ENCODE measurements at regions not wholly inside any gene's neighbourhood (a gene's known extent, or its start where the extent isn't known, plus 50 kb on each side); places are given as distances from the start of the nearest gene placed in this dataset.
"Not testable (repeated sequence)": the region's sequence is repeated elsewhere in the genome, so short reads cannot be mapped to it uniquely, and the experiment has no call there.

DNA sequence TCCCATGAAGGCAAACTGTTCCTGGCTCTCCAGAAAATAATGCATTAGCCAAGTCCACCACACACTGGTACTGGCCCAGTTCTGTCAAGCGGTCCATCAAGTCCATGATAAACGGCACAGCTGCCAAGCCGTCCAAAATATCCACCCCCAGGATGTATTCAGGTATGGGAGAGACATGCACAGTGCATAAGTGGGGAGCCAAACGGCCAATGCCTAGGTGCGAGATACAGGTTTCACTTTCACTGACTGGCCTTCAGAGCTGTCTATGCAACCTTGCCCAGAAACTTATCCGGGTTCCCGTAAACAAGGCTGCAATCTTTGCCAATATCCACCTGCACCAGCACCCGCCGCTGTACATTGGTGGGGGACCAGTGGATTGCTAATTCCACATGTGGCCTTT lies 795.8 kb downstream of the EFNA5 start:
- no peak for DNase-seq

DNA sequence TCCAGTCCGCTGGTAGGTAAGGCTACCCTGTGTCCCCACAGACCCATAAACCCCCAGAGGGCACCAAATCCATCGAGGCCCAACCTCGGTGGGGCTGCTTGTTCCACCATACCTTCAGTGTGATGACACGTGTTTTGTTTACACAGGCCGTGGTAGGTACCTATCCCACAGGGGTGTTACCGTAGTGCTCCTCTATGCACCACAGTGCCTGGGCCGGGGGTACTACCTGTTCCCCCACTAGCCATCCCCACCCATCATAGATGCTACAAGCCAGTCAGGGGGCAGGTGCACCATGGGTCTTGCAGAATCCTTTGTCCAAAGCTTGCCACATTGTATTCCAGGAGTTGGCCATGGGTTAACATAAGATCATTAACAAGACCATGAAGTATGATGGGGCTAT lies 796.2 kb downstream of the EFNA5 start:
- DNase-seq: no peak

- no peak for DNase-seq
These were observed 797.2 kb downstream of the EFNA5 start for GRCh38 chr5:106873568-106873967.

- no peak for DNase-seq
These were observed 805.5 kb downstream of the EFNA5 start for GRCh38 chr5:106865279-106865678.

- no peak for DNase-seq
These were observed 808.1 kb downstream of the EFNA5 start for GRCh38 chr5:106862450-106863193.

DNA sequence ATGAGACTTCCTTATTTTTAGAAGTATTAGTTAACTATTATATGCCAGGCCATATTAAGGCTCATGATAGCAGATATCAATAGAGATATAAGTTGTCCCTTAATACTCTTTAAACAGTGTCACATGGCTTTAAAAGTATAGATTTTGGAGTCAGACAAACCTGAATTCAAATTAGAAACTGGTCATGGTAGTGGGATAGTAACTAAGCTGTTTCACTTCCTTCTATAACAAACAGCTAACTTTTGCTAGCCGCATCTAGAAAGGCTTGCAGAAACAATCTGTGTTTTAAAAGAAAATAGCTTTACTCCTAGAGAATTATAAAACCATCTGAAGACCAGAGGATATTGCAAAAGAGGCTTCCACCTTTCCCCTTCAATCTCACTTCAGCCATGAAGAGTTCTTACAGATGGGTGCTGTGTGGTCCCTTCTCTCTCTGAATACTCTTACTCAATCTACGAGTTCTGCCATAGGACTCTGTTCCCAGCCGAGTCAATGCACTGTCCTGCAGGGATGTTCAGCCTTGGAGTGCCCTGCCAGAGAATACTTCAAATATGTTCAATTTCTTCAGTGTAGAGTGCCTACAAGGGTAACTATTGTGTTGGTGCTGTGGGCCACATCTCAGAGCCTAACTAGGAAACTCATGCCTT lies 810.2 kb downstream of the EFNA5 start:
- DNase-seq: no peak

DNA sequence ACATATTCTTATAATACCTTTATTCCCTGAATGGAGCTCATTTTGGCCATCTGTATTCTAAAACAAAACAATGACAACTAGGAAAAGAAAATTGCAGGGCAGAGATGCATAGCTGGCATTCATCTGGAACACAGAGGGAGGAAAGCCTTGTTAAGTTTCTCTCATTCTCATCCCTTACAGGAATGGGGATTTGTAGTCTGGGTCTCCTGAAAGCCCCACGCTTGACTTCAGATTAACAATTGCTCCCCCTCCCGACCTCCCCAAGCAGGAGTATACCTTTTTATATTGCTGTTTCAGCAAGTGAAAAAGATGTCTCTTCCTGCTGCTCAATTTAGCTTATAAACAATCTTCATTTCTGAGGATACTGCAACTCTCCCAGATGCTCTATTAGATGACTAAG lies 812.1 kb downstream of the EFNA5 start:
- DNase-seq: no peak

DNA sequence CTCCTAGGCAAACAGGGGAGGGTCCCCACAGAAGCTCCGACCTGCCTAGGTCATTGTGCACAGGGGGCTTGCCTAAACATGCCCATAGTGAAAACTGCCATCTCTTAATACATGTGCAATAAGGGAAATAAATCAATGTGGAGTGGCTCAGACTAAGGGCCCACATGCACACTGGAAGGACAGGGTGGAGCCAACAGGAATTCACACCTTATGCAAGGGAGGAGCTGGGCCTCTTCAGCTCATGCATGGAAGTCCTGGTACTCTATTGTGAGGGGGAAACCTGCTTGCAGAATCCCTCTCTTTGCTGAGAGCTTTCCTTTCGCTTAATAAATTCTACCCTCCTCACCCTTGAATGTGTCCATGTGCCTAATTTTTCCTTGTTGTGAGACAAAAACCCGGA lies 815.8 kb downstream of the EFNA5 start:
- DNase-seq: no peak

DNA sequence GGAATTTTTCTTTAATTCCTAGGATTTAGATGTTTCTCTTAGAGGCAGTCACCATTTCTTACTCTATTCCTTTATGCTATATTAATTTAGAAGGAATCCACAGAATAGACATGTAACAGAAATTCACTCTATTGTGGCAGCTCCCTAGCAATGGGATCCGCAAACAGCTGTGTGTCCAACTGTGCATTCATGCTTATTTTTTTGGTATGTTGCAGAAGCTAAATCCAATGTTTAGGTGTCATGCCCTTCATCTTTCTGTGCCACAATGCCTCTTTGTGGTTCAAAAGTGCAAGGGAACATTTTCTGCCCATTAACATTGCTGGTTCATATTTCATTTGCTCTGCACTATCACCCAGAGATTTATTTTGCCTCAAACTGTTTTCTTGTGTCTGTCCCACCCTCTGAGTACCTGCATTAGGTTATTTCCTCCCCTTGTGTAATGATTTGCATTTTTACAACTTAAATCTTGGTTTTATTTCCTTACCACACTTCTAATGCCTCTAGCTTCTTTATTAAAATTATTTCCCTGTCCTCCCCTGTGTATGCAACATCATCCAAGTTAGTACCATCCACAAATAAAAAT lies 816.5 kb downstream of the EFNA5 start:
- DNase-seq: no peak

- no peak for DNase-seq
These were observed 817.5 kb downstream of the EFNA5 start for GRCh38 chr5:106853266-106853665.

GRCh38 chr5:106849266-106849665 lies 821.5 kb downstream of the EFNA5 start:
- no peak for DNase-seq

DNA sequence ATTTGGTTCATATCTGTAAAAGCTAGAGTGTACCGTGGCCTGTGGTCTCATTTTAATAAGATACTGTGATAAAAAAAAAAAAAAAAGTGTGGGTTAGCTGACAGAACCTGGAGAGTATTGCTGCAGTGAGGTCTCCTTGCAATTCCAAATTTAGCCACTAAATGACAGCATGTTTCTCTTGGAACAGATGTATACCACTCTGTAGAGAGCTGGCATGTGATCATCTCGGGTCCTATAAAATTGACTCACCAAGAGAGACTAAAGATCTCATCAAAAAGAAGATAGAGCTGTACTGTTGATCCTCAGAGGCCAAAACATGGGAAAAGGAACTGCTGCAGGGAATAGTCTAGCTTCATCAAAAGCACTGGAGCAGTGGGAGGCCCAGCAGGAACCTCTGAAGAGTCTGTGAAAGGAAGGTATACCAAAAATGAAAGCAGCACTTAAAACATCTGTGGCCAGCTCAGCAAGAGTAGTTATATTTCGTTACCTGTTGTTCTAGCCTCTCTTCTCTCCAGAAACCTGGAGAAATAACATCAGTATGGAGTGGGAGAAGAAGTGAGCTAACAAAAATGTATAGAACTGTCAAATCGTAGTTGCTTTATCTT lies 826.8 kb downstream of the EFNA5 start:
- DNase-seq: no peak

DNA sequence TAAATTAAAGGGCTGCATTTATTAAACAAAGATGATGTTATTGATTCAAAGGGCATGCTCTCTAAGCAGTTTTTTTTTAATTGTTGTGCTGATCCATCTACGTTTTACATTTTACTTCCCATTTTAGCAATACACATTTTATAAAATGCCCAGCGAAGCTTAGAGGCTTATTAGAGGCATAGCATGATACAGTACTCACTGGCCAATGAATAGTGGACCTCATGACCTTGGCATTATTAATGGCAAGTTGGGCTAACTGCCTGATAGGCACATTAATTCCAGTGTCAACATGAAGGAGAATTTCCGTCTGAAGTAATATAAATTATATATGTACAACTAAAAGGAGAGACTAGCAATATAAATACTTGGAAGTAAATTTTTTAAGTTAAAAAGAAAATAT lies 837.2 kb downstream of the EFNA5 start:
- DNase-seq: no peak

DNA sequence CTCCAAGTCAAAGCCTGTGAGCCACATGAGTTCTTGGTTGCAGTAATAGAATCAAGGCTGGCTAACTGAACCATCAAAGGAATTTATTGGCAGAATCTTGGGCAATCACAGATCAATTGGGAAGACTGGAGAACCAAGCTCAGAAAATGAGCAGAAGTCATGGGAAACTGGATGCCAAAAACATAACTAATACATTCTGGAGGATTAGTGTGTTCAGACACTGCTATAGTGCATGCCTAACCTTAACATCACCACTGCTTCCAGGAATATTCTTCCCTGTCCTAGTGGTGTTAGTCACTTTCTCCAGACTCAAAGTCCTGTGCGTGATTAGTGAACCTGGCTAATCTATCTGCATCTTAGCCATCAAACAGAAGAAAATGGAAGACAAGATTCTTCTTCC lies 843.7 kb downstream of the EFNA5 start:
- no peak for DNase-seq

GRCh38 chr5:106825374-106825773 lies 845.4 kb downstream of the EFNA5 start:
- DNase-seq: no peak

DNA sequence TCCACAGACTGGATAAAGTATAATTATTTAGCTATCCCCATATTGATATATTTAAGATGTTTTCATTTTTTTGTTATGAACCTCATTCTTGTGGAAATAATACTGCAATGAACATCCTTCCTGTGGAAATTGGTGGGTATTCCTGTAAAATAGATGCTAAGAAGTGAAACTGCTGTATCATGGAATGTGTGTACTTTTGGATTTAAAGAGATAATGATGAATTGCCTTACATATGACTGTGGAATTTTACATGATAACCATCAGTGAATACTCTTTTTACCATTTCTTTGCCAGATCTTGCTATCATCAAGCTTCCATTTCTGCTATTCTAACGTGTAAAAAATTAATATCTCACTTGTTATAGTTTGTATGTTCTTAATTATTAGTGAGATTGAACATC lies 847.9 kb downstream of the EFNA5 start:
- DNase-seq: no peak

- no peak for DNase-seq
These were observed 852.2 kb downstream of the EFNA5 start for GRCh38 chr5:106818552-106818951.

GRCh38 chr5:106814961-106815360 lies 855.8 kb downstream of the EFNA5 start:
- no peak for DNase-seq

DNA sequence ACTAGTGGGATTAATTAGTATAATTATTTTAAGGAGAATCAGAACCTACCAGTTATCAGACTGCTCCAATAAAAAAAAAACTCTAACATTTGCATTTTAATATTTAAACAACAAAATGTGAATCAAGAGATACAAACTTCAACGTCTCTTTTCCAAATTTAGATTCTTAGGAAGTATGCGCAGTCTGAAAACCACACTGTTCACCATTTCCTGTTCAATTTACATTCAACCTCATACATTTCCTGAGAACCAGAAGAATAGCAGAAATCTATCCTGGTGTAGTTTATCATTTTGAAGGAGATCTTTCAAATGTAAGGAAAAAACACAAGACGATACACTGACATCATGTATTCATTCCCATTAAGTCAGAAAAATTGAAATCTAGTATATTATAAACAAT lies 869.2 kb downstream of the EFNA5 start:
- DNase-seq: no peak

- no peak for DNase-seq
These were observed 872.7 kb downstream of the EFNA5 start for GRCh38 chr5:106797996-106798395.

DNA sequence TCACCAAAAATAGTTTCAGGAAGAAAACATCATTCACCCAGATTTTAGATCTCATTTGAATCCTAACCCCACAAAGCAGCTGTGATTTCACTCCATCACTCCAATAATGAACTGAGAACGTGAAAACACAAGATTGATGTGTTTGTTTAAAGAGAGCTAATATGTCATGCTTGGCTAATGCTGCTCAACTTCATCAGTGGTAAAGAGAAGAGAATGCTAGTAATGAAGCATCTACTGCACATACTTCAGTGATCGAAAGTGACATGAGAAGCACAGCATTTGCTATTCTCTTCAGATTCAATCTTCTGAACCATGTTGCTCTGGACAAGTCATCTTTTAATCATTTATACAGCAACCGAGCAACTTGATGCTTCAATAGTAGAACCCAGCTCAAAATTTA lies 874.7 kb downstream of the EFNA5 start:
- DNase-seq: no peak

DNA sequence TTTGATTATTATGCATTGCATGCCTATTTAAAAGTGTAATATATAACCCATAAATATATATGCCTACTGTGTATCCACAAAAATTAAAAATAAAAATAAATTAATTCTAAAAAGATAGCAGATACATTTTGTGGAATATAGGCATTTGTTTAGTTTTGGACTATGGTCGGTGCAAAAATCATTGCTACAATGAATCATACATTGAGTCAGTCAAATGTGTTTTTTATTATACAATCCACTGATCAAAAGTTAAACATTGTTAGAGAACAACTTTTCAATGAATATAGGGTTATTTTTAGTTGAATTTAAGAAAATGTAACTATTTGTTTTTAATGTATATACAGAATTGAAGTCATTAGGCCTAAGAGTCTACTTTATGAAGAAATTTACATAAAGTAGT lies 885.9 kb downstream of the EFNA5 start:
- no peak for DNase-seq

- DNase-seq: no peak
These were observed 890.4 kb downstream of the EFNA5 start for GRCh38 chr5:106780355-106780754.

DNA sequence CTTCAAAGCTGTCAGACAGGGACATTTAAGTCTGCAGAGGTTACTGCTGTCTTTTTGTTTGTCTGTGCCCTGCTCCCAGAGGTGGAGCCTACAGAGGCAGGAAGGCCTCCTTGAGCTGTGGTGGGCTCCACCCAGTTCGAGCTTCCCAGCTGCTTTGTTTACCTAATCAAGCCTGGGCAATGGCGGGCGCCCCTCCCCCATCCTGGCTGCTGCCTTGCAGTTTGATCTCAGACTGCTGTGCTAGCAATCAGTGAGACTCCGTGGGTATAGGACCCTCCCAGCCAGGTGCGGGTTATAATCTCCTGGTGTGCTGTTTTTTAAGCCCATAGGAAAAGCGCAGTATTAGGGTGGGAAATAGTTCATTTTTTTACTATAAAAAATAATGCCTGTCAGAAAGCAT lies 894.2 kb downstream of the EFNA5 start:
- DNase-seq: not testable (repeated sequence)
